Mammary epithelial cell (primary cell): ENCODE measurements at regions not wholly inside any gene's neighbourhood (a gene's known extent, or its start where the extent isn't known, plus 50 kb on each side); places are given as distances from the start of the nearest gene placed in this dataset.

ENCODE experiments used
- EZH2 ChIP-seq: IDR thresholded peaks from 2 replicates; pipeline ENCODE4 v1.6.1; 2012; ENCODE audit warnings: low read length, inconsistent platforms, borderline replicate concordance
- TF ChIP-seq, protein P1 (sequence below), 2 donors: IDR thresholded peaks in 1 of 2; conservative IDR thresholded peaks in 1 of 2; 2 replicates each; pipeline ENCODE4 v1.5.1; 2011 to 2012; ENCODE audit warnings: inconsistent platforms in 2 of 2, low read length in 2 of 2, mild to moderate bottlenecking in 2 of 2, control low read depth in 1 of 2, low read depth in 1 of 2; ENCODE audit not compliant: insufficient read depth in 1 of 2; ENCODE audit errors: extremely low read depth in 1 of 2

DNA sequence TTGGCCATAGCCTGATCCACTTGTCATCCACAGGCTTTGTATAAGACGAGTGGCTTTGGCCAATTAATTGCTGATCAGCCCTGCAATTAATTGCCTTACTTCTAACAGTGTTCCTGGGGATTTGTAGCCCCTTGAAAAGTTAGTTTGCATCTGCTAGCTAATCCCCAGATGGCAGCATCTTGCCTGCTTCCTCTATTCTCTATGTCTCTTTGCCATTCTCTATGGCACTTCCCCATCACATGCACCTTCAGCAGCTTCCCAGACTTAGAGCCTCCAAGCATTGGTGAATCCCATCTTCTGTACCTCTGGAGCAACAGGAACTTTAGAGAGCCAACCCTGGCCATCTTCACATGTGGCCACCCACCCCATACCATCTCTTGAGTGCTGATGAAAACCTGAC is 197.0 kb upstream of the DMAC1 start:
- no peak for TF ChIP-seq EZH2
- TF ChIP-seq, protein P1, sequence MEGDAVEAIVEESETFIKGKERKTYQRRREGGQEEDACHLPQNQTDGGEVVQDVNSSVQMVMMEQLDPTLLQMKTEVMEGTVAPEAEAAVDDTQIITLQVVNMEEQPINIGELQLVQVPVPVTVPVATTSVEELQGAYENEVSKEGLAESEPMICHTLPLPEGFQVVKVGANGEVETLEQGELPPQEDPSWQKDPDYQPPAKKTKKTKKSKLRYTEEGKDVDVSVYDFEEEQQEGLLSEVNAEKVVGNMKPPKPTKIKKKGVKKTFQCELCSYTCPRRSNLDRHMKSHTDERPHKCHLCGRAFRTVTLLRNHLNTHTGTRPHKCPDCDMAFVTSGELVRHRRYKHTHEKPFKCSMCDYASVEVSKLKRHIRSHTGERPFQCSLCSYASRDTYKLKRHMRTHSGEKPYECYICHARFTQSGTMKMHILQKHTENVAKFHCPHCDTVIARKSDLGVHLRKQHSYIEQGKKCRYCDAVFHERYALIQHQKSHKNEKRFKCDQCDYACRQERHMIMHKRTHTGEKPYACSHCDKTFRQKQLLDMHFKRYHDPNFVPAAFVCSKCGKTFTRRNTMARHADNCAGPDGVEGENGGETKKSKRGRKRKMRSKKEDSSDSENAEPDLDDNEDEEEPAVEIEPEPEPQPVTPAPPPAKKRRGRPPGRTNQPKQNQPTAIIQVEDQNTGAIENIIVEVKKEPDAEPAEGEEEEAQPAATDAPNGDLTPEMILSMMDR (conservative IDR thresholded peaks at IDR 0.05 in 1 of 2, IDR thresholded peaks at IDR 0.05 in 1 of 2; ENCODE audit: extremely low read depth in 1 of 2, insufficient read depth in 1 of 2, low read depth in 1 of 2, low read length in 2 of 2), result no peak
